ENCODE measurements at regions not wholly inside any gene's neighbourhood (a gene's known extent, or its start where the extent isn't known, plus 50 kb on each side); places are given as distances from the start of the nearest gene placed in this dataset.

DNA sequence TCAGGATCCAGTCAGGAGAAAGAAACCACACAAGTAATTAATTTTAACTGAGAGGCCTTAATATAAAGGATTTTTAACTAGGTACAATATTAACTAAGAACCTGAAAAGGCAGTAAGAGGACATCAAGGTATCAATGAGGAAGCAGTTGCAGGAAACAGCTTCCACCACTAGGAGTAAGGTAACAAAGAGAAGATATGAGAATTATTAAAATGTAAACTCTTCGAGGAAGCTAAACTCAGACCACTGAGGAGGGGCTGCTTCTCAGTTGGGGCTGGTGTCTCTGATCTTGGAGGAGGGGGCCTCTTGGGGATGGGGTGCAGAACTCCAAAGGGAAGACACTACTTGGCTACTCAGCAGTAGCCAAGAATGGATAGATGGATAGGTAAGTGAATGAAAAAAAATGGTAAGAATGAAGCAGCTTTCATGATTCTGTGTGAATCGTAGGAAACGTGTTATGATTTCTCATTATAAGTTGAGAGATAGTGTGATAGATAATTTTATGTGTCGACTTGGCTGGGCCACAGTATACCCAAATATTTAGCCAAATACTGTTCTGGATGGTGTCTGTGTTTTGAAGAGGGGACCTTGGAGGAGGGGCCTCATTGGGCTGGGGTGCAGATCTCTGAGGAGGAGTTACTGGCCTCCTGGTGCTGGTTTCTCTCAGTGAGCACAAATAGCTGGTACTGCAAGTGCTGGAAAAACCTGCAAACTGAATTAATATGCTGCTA is 547.7 kb upstream of the LRRTM1 start:
- no peak for DNase-seq (ENCODE audit: low read depth)

DNA sequence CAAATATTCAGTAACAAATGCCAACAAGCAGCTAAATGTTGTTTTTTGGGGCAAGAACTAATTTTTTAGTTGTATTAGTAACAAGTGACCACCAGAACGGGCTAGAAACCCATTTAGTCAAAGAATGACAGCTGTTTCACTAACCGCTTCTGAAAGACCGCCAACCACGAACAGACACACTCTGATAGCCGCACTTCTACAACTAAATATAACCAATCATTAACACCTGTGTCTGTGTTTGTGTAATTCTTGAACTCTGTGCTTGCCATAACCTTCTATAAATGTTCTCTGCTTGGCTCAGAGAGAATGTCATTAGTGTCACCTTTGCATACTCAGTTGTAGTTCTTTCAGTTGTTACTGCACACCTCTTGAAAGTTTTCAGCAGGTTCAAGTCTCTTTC is 526.3 kb upstream of the LRRTM1 start:
- DNase-seq (ENCODE audit: low read depth), result no peak

DNA sequence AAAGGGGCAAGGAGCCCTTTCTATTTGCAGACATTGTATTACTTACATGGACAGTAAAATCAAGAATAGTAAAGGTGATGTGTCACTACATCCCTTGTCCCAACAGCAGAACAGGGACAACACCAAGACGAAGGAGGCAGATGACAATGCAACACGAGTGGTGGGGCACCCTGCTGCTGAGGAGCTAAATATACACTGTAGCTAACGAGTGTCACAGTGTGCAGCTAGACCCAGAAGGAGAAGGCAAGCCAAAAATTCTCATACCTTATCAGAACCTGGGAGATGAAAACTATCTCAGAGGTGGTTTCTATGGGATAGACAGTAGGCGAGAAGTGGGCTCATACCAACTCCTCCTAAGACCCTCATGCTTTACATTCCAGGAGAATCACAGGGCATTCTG is 518.4 kb upstream of the LRRTM1 start:
- DNase-seq (ENCODE audit: low read depth), result no peak

GRCh38 chr2:80815259-80815658 is 510.7 kb upstream of the LRRTM1 start:
- DNase-seq (ENCODE audit: low read depth), result no peak

DNA sequence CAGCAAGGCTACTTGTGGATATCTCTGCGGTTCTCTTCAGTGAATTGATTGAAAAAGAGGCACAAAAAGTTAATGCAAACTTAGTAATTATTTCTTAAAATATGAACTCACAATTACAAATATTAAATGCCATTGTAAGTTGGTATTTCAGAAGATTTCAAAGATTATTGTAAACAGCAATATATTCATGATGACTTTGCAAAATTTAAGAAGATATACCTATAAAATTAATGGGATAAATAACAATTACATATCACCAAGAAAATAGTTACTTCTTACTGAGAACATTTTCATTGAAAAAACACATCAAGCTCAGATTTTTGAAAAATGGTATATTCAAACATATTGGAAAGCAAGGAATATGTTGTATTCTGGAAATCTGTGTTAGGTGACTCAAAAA is 482.0 kb upstream of the LRRTM1 start:
- DNase-seq (ENCODE audit: low read depth), result no peak

- DNase-seq (ENCODE audit: low read depth), result no peak
These were observed 474.2 kb upstream of the LRRTM1 start for GRCh38 chr2:80778704-80779103.

- DNase-seq (ENCODE audit: low read depth), result no peak
These were observed 444.0 kb upstream of the LRRTM1 start for GRCh38 chr2:80748592-80748991.

- DNase-seq (ENCODE audit: low read depth), result no peak
These were observed 432.5 kb upstream of the LRRTM1 start for GRCh38 chr2:80737047-80737446.

- no peak for DNase-seq (ENCODE audit: low read depth)
These were observed 420.4 kb upstream of the LRRTM1 start for GRCh38 chr2:80725001-80725400.

GRCh38 chr2:80722803-80723202 is 418.3 kb upstream of the LRRTM1 start:
- no peak for DNase-seq (ENCODE audit: low read depth)

DNA sequence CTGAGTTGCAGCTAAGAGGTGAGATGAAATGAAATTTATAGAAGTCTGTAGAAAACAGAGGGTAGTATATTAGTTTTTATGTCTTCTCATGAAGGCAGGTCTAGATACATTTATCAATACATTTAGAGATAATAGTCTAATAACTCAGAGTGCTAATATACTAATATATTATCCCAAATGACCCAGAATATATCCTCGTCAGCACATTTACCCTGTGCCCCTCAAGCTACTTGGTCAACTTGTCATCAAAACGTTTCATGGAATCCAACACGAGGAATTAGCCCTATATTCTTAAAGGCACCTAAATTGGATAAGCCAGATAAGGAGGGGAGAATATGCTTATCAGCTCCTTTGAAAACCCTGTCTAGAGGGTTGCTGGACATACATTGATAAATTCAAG is 415.1 kb upstream of the LRRTM1 start:
- DNase-seq (ENCODE audit: low read depth), result no peak

GRCh38 chr2:80715433-80715832 is 410.9 kb upstream of the LRRTM1 start:
- no peak for DNase-seq (ENCODE audit: low read depth)

GRCh38 chr2:80711915-80712314 is 407.4 kb upstream of the LRRTM1 start:
- DNase-seq (ENCODE audit: low read depth), result no peak

- DNase-seq (ENCODE audit: low read depth), result no peak
These were observed 402.4 kb upstream of the LRRTM1 start for GRCh38 chr2:80706951-80707350.

DNA sequence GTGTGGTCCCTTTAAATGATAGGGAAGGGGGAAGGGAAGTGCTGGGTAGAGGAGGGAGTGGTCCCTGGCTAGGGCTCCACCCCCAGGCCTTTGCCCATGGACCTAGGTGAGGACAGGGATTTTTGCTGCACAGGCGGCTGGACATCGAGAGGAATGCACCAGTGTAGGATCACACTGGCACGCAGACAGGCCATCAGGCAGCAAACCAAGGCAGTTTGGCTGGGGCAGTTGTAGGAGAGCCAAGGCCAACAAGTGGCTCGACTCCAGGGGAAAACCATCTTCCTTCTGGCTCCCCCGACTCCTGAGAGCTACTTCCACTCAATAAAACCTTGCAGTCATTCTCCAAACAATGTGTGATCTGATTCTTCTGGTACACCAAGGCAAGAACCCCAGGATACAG is 402.0 kb upstream of the LRRTM1 start:
- DNase-seq (ENCODE audit: low read depth), result no peak

- no peak for DNase-seq (ENCODE audit: low read depth)
These were observed 399.0 kb upstream of the LRRTM1 start for GRCh38 chr2:80703532-80703931.

DNA sequence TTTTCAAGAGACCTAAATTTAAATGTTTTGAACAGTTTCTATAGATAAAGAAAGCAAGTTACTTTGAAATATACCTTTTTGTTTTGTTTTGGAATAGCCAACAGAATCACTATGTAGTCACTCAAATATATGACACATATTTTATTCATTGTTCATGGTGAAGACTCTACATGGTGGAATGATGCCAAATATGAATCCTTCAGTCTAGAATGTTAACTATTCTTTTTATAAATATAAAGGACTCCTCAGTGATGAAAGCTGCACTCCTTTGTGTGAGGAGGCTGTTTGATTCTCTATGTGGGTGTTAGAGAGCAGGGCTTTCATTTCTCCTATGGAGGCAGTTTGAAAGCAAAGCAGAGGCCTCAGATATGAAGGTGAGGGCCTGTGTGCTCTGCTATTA is 396.4 kb upstream of the LRRTM1 start:
- DNase-seq (ENCODE audit: low read depth), result no peak
